ENCODE measurements at regions not wholly inside any gene's neighbourhood (a gene's known extent, or its start where the extent isn't known, plus 50 kb on each side); places are given as distances from the start of the nearest gene placed in this dataset.
A peak's percentile ranks its signal among the peaks of the same experiment; 100 is the strongest.

GRCh38 chr2:46829231-46829995, 86.2 kb downstream of the MCFD2 start:
- FAIRE-seq, result peak; percentile 55
- H3K4me3 ChIP-seq (replicated peaks in 1 of 3; ENCODE audit: insufficient read depth in 1 of 3, low read depth in 2 of 3, low read length in 3 of 3), result no peak overlapping the region
- POLR2A ChIA-PET, result no interaction called here
- in situ Hi-C loops (cut with HindIII; ENCODE audit: extremely low pct_ligation_motif_present, low pct_unique_long_range_greater_than_20kb) (no loop called here), intact Hi-C loops (cut with micrococcal nuclease; ENCODE audit: unreplicated experiment) (no loop called here)
- no peak overlapping the region for H3K27ac ChIP-seq (ENCODE audit: extremely low read length, insufficient read depth, low read length)
- peak overlapping the region; percentile 22; the same call in 1 of the 2 replicates for H3K4me2 ChIP-seq (ENCODE audit: low read depth, low read length)
- 16% methylated on average over 9 of the region's 12 CpGs for WGBS (ENCODE audit: low lambda C conversion rate)
- no peaks in the 10 kb centered on the region for H3K79me2 ChIP-seq (ENCODE audit: insufficient read depth, low read length)
- no TSS peak for BruUV-seq (replicated peaks)
- ATAC-seq, result peak; percentile 71
- H3K9me3 ChIP-seq (ENCODE audit: low read length), result no peaks in the 10 kb centered on the region
- H3K4me1 ChIP-seq (ENCODE audit: insufficient read depth, low read length), result peaks cover 18% of the 10 kb centered on the region
- H3K36me3 ChIP-seq (replicated peaks in 1 of 2; ENCODE audit: control insufficient read depth in 1 of 2, insufficient read depth in 2 of 2, low read length in 2 of 2), result no peaks in the 10 kb centered on the region
- no peak overlapping the region for H3K9ac ChIP-seq (ENCODE audit: insufficient read depth, low read depth, low read length)
- CTCF ChIA-PET (ENCODE audit: low intra/inter-chr PET ratio, low total read pairs), result no interaction called here
- H4K20me1 ChIP-seq (ENCODE audit: insufficient read depth, low read length), result no peaks in the 10 kb centered on the region
- H3K27me3 ChIP-seq (ENCODE audit: control insufficient read depth in 1 of 2, insufficient read depth in 2 of 2, low read length in 2 of 2), result peaks cover 1 to 28% of the 10 kb centered on the region in 2 experiments; a peak in 2 of 5 replicates
- no peak overlapping the region for H2AFZ ChIP-seq (ENCODE audit: low read length)
- DNase-seq (ENCODE audit: low spot score), result no peak
- TF ChIP-seq ZNF564 (CRISPR knock-in tag; IDR thresholded peaks at IDR 0.05), result peak; percentile 67; the same call in 1 of the 2 replicates
- no peak for TF ChIP-seq ZNF605 (CRISPR knock-in tag; IDR thresholded peaks at IDR 0.05)
- no peak for TF ChIP-seq HOXA5 (CRISPR knock-in tag; IDR thresholded peaks at IDR 0.05)
- no peak for TF ChIP-seq ZSCAN22 (CRISPR knock-in tag; IDR thresholded peaks at IDR 0.05)
- TF ChIP-seq HNF4G (IDR thresholded peaks at IDR 0.05; ENCODE audit: borderline replicate concordance, low read depth, low read length), result peak; percentile 10; the same call in 1 of the 2 replicates
- TF ChIP-seq HNF4G (CRISPR knock-in tag; IDR thresholded peaks at IDR 0.05; ENCODE audit: borderline replicate concordance, low read depth), result no peak
- no peak for TF ChIP-seq ZNF883 (CRISPR knock-in tag; IDR thresholded peaks at IDR 0.05; ENCODE audit: not compliant biosample characterization)
- TF ChIP-seq RARA (CRISPR knock-in tag; IDR thresholded peaks at IDR 0.05), result 0 out of 2 replicates have a peak, but pooled peaks have one; percentile 17
- peak; percentile 56; the same call in 1 of the 2 replicates for TF ChIP-seq RXRA (CRISPR knock-in tag; IDR thresholded peaks at IDR 0.05)
- no peak for TF ChIP-seq GPN1 (CRISPR knock-in tag; IDR thresholded peaks at IDR 0.05; ENCODE audit: borderline replicate concordance)
- TF ChIP-seq GMEB2 (CRISPR knock-in tag; IDR thresholded peaks at IDR 0.05; ENCODE audit: low read depth), result no peak
- TF ChIP-seq ZNF280B (CRISPR knock-in tag; IDR thresholded peaks at IDR 0.05; ENCODE audit: borderline replicate concordance), result no peak
- TF ChIP-seq ZMYM2 (CRISPR knock-in tag; IDR thresholded peaks at IDR 0.05), result no peak
- no peak for TF ChIP-seq ZNF556 (CRISPR knock-in tag; IDR thresholded peaks at IDR 0.05; ENCODE audit: borderline replicate concordance)
- TF ChIP-seq UBTF (CRISPR knock-in tag; IDR thresholded peaks at IDR 0.05), result no peak
- TF ChIP-seq NCOA5 (CRISPR knock-in tag; IDR thresholded peaks at IDR 0.05), result no peak
- no peak for TF ChIP-seq GMEB1 (CRISPR knock-in tag; IDR thresholded peaks at IDR 0.05; ENCODE audit: borderline replicate concordance)
- no peak for TF ChIP-seq RAD51 (IDR thresholded peaks at IDR 0.05; ENCODE audit: borderline replicate concordance)

Data from HepG2 (cell line).